CD8-positive, alpha-beta memory T cell (primary cell): ENCODE measurements at regions not wholly inside any gene's neighbourhood (a gene's known extent, or its start where the extent isn't known, plus 50 kb on each side); places are given as distances from the start of the nearest gene placed in this dataset.

Experiments used
- CTCF ChIA-PET: fragments of 350-600 bp; sonication (Branson Sonifier 250); formaldehyde crosslinking; loops from one replicate; lab custom pipeline; 2021; ENCODE audit warnings: antibody characterized with exemption; lab: Charles Lee
- POLR2A ChIA-PET: fragments of 350-600 bp; sonication (Branson Sonifier 250); formaldehyde crosslinking; loops from one replicate; lab custom pipeline; 2021; ENCODE audit warnings: antibody characterized with exemption; lab: Charles Lee
- DNase-seq, 5 donors: peaks; one replicate each; pipeline versions ENCODE4 v3.0.0 to v3.0.0-alpha.2; 2020 to 2022; ENCODE audit warnings: mixed read lengths in 1 of 5
- H3K27ac ChIP-seq: one replicate; pipeline ENCODE4 v1.7.0; 2013; ENCODE audit warnings: low read depth, mild to moderate bottlenecking, low read length, moderate library complexity
- H3K27me3 ChIP-seq: 2 replicates; pipeline ENCODE4 v1.7.0; 2013; ENCODE audit warnings: low read length, mild to moderate bottlenecking; ENCODE audit not compliant: insufficient read depth, poor library complexity, severe bottlenecking
- H3K36me3 ChIP-seq: 2 replicates; pipeline ENCODE4 v1.7.0; 2013; ENCODE audit warnings: mild to moderate bottlenecking, low read length, moderate library complexity; ENCODE audit not compliant: insufficient read depth
- H3K4me1 ChIP-seq: 2 replicates; pipeline ENCODE4 v1.7.0; 2013; ENCODE audit warnings: mild to moderate bottlenecking, low read length, moderate library complexity; ENCODE audit not compliant: insufficient read depth
- H3K4me3 ChIP-seq: 2 replicates; pipeline ENCODE4 v1.7.0; 2013; ENCODE audit warnings: mild to moderate bottlenecking, low read length
- H3K9me3 ChIP-seq: 2 replicates; pipeline ENCODE4 v1.7.0; 2013; ENCODE audit warnings: mild to moderate bottlenecking, low read length
- H3K27ac Mint-ChIP-seq, 8 donors: one replicate each; pipeline ENCODE4 v1.8.0; 2020 to 2021; ENCODE audit warnings: mixed read lengths in 8 of 8, mild to moderate bottlenecking in 6 of 8, inconsistent platforms in 3 of 8, moderate library complexity in 3 of 8
- H3K27me3 Mint-ChIP-seq, 2 donors: one replicate each; pipeline ENCODE4 v1.8.0; 2020 to 2021; ENCODE audit warnings: mixed read lengths in 2 of 2, mild to moderate bottlenecking in 1 of 2, moderate library complexity in 1 of 2
- H3K36me3 Mint-ChIP-seq, 3 donors: one replicate each; pipeline ENCODE4 v1.8.0; 2020 to 2021; ENCODE audit warnings: mixed read lengths in 3 of 3, inconsistent platforms in 1 of 3, mild to moderate bottlenecking in 1 of 3
- H3K4me1 Mint-ChIP-seq, 3 donors: one replicate each; pipeline ENCODE4 v1.8.0; 2020 to 2021; ENCODE audit warnings: mixed read lengths in 3 of 3, inconsistent platforms in 1 of 3, mild to moderate bottlenecking in 1 of 3
- H3K4me3 Mint-ChIP-seq, 7 donors: one replicate each; pipeline ENCODE4 v1.8.0; 2020 to 2021; ENCODE audit warnings: mixed read lengths in 7 of 7, mild to moderate bottlenecking in 6 of 7, moderate library complexity in 4 of 7, inconsistent platforms in 2 of 7
- H3K9me3 Mint-ChIP-seq, 5 donors: one replicate each; pipeline ENCODE4 v1.8.0; 2020 to 2022; ENCODE audit warnings: mixed read lengths in 5 of 5, mild to moderate bottlenecking in 3 of 5, moderate library complexity in 2 of 5, inconsistent platforms in 1 of 5

DNA sequence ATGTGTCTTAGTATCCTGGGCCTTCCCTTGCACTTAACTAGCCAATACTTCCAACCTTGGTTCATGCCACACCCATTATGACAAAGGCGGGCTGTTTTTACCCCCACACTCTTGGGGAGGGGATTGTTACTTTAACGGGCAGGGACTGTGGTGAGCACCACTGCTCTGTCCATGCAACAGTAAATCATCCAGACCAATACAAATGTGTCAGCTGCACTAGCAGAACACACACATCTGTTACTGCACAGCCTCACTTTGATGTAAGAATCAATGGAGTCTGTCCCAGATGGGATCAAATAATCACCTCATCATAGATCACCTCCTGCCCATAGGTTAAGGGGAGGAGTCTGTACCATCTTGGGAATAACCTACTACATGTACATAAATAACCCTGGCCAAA is 58.1 kb downstream of the NPAP1 start:
- Mint-ChIP-seq H3K36me3 (no peaks in the 10 kb centered on the region), H3K9me3 (peaks cover 0 to 9% (median 2%) of the 10 kb centered on the region in 5 donors), H3K4me3 (no peak overlapping the region), H3K27me3 (peaks cover 0 to 5% of the 10 kb centered on the region in 2 donors), H3K27ac (no peak overlapping the region), H3K4me1 (no peaks in the 10 kb centered on the region)
- Histone ChIP-seq H3K4me1 (no peaks in the 10 kb centered on the region), H3K9me3 (no peaks in the 10 kb centered on the region), H3K36me3 (no peaks in the 10 kb centered on the region), H3K27ac (no peak overlapping the region), H3K27me3 (no peaks in the 10 kb centered on the region), H3K4me3 (no peak overlapping the region)
- CTCF ChIA-PET = no interaction called here
- POLR2A ChIA-PET = no interaction called here
- DNase-seq = no peak

DNA sequence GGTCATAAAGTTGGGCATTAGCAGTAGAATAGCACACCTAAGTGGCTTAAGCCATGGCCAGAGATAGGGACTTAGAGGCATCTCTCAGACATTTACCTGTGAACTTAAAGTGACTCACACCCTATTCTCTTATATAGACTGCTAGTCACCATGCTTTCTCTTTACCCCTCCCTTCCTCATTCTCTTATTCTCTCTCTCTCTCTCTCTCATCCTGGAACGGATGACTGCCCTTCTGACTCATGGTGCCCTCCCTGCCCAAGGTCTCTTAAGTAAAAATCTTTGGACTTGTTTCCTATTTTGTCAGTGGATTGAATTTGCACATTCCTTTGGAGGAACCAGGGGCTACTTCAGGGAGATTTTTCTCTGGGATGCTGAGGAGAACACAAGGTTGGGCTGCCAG is 58.8 kb downstream of the NPAP1 start:
- no peaks in the 10 kb centered on the region for H3K36me3 ChIP-seq
- no peak for DNase-seq
- Mint-ChIP-seq H3K27ac (no peak overlapping the region), H3K4me3 (no peak overlapping the region), H3K36me3 (no peaks in the 10 kb centered on the region), H3K9me3 (peaks cover 0 to 9% (median 2%) of the 10 kb centered on the region in 5 donors), H3K27me3 (peaks cover 0 to 4% of the 10 kb centered on the region in 2 donors), H3K4me1 (no peaks in the 10 kb centered on the region)
- no peaks in the 10 kb centered on the region for H3K9me3 ChIP-seq
- H3K27ac ChIP-seq = no peak overlapping the region
- ChIA-PET CTCF (no interaction called here), POLR2A (no interaction called here)
- no peaks in the 10 kb centered on the region for H3K4me1 ChIP-seq
- no peak overlapping the region for H3K4me3 ChIP-seq
- H3K27me3 ChIP-seq = no peaks in the 10 kb centered on the region

DNA sequence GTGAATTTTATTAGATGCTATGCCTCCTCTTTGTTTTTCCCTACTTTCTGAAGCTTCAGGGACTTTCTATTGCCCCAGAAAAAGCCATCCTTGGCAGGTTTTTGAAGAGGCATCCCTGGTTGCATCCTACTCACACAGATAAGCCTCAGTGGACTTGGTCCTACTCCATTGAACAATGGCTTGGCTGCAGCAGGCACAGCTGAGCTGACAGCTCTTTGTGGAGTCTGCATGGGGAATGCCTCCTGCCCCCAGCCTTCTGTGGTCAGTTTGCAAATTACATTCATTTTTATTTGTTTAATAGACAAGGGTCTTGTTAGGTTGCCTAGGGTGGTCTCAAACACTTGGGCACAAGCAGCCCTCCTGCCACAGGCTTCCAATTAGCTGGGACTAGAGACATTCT is 69.7 kb downstream of the NPAP1 start:
- DNase-seq = no peak
- Histone ChIP-seq H3K36me3 (no peaks in the 10 kb centered on the region), H3K27ac (no peak overlapping the region), H3K4me1 (no peaks in the 10 kb centered on the region), H3K9me3 (no peaks in the 10 kb centered on the region), H3K27me3 (no peaks in the 10 kb centered on the region), H3K4me3 (no peak overlapping the region)
- Mint-ChIP-seq H3K36me3 (no peaks in the 10 kb centered on the region), H3K4me1 (no peaks in the 10 kb centered on the region), H3K27me3 (peaks cover 0 to 2% of the 10 kb centered on the region in 2 donors), H3K9me3 (peaks cover 7 to 24% (median 10%) of the 10 kb centered on the region in 5 donors), H3K4me3 (no peak overlapping the region), H3K27ac (no peak overlapping the region)
- ChIA-PET POLR2A (no interaction called here), CTCF (no interaction called here)

DNA sequence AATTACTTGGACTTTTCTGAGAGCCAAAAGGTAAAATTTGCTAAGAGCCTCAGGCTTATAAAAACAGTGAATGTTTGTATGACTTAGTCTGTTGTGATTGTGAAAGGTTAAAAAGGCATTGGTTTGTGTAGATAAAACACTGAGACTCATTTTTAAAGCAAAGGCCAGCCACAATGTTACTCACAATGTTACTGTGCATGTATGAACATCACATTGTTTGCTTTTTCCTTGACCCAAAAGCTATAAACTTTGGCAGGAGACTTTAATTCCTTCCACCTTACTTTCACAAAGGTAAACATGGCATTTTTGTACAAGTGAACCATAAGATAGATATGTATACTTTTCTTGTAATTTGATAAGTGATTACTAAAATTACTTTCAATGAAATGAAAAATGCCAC is 70.5 kb downstream of the NPAP1 start:
- Histone ChIP-seq H3K4me1 (no peaks in the 10 kb centered on the region), H3K36me3 (no peaks in the 10 kb centered on the region), H3K27ac (no peak overlapping the region), H3K9me3 (no peaks in the 10 kb centered on the region), H3K27me3 (no peaks in the 10 kb centered on the region), H3K4me3 (no peak overlapping the region)
- Mint-ChIP-seq H3K36me3 (no peaks in the 10 kb centered on the region), H3K9me3 (peaks cover 8 to 18% (median 10%) of the 10 kb centered on the region in 5 donors), H3K4me3 (no peak overlapping the region), H3K27me3 (peaks cover 0 to 2% of the 10 kb centered on the region in 2 donors), H3K4me1 (no peaks in the 10 kb centered on the region), H3K27ac (no peak overlapping the region)
- DNase-seq = no peak
- POLR2A ChIA-PET = no interaction called here
- CTCF ChIA-PET = no interaction called here

DNA sequence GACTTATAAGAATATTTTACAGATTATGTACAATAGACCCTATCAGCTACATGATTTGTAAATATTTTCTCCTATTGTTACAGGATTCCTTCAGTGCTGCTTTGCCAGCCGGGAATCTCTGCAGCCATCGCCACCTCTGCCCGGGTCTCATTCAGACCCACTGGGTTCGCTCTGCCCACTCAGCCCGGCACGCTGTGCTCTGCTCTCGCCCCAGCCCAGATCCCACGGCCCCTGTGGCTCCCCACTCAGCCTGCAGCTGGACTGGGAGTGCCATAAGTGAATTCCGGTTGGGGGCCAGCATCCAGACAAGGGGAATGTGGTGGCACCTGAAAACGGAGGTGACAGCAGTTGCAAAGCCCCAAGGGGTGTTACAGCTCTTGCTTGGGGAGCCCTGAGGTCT is 71.8 kb downstream of the NPAP1 start:
- ChIA-PET POLR2A (no interaction called here), CTCF (no interaction called here)
- no peak for DNase-seq
- Mint-ChIP-seq H3K9me3 (peaks cover 2 to 14% (median 12%) of the 10 kb centered on the region in 5 donors), H3K4me3 (no peak overlapping the region), H3K4me1 (no peaks in the 10 kb centered on the region), H3K36me3 (no peaks in the 10 kb centered on the region), H3K27ac (no peak overlapping the region), H3K27me3 (no peaks in the 10 kb centered on the region)
- no peaks in the 10 kb centered on the region for H3K27me3 ChIP-seq
- no peak overlapping the region for H3K4me3 ChIP-seq
- H3K9me3 ChIP-seq = no peaks in the 10 kb centered on the region
- H3K27ac ChIP-seq = no peak overlapping the region
- H3K36me3 ChIP-seq = no peaks in the 10 kb centered on the region
- H3K4me1 ChIP-seq = no peaks in the 10 kb centered on the region

DNA sequence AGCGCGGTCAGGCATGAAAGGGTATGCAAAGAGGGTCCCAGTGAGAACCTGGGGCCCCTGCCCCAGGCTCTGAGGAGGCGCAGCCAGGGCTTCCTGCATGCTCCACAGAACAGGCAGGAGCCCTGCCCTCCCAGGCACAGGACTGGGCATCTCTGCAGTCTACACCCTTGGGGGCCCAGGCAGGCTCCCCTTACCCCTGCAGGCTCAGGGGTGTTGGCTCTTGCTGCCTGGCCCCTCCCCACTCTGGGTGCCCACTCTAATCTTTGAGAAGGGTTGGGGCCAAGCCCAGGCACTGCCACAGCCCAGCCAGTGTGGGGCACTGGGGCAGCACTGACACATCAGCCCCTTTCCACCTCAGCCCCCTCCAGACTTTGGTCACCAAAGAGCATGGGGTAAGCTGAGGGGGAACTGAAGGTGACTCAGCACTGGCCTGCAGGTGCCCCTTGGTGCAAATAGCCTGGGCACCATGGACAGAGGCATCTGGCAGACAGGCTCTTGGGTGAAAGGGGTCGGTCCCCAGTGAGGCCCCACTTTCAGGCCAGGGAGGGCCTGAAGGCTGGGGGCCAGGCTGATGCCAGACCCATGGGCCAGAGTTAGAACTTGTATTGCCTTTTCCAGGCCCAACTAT is 73.4 kb downstream of the NPAP1 start:
- Mint-ChIP-seq H3K4me1 (no peaks in the 10 kb centered on the region), H3K4me3 (no peak overlapping the region), H3K36me3 (no peaks in the 10 kb centered on the region), H3K27ac (no peak overlapping the region), H3K27me3 (peaks cover 0 to under 1% of the 10 kb centered on the region in 2 donors), H3K9me3 (peaks cover 4 to 14% (median 11%) of the 10 kb centered on the region in 5 donors)
- no peaks in the 10 kb centered on the region for H3K36me3 ChIP-seq
- CTCF ChIA-PET = no interaction called here
- POLR2A ChIA-PET = no interaction called here
- no peak overlapping the region for H3K4me3 ChIP-seq
- H3K27me3 ChIP-seq = no peaks in the 10 kb centered on the region
- no peak overlapping the region for H3K27ac ChIP-seq
- H3K9me3 ChIP-seq = no peaks in the 10 kb centered on the region
- no peaks in the 10 kb centered on the region for H3K4me1 ChIP-seq
- no peak for DNase-seq

DNA sequence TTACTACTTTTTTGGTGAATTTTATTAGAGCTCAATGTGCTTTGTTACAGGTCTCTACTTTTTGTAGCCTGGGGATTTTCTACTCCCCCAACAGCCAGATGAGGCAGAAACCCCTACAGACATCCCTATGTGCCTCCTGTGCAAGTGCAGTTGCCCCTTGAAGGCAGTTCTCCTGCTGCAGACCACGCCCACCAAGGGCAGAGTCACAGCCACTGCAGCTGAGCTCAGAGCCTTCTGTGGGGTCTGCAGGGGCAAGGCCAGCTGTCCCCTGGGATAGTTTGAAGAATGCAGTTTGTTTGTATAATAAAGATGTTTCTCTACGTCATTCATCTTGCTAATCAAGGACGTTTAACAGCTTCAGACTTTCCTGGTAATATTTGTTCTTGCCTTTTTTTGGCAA is 76.8 kb downstream of the NPAP1 start:
- H3K4me3 ChIP-seq = no peak overlapping the region
- Mint-ChIP-seq H3K4me3 (no peak overlapping the region), H3K4me1 (no peaks in the 10 kb centered on the region), H3K36me3 (no peaks in the 10 kb centered on the region), H3K27me3 (peaks cover 0 to 1% of the 10 kb centered on the region in 2 donors), H3K27ac (no peak overlapping the region), H3K9me3 (peaks cover 9 to 17% (median 11%) of the 10 kb centered on the region in 5 donors)
- ChIA-PET CTCF (no interaction called here), POLR2A (no interaction called here)
- H3K9me3 ChIP-seq = no peaks in the 10 kb centered on the region
- H3K27ac ChIP-seq = no peak overlapping the region
- no peaks in the 10 kb centered on the region for H3K4me1 ChIP-seq
- H3K36me3 ChIP-seq = no peaks in the 10 kb centered on the region
- no peaks in the 10 kb centered on the region for H3K27me3 ChIP-seq
- DNase-seq = no peak

DNA sequence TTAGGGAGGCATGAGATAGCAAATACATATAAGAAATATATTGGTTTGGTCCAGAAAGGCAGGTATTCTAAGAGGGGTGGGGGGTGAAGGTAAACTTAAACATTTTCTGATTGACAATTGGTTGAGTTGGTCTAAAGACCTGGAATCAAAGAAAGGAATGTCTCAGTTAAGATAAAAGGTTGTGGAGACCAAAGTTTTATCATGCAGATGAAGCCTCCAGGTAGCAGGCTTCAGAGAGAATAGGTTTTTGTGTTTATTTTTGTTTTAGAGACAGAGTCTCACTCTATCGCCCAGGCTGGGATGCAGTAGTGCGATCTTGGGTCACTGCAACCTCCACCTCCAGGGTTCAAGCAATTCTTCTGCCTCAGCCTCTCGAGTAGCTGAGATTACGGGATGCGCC is 80.5 kb downstream of the NPAP1 start:
- no peaks in the 10 kb centered on the region for H3K36me3 Mint-ChIP-seq
- no peak overlapping the region for H3K4me3 Mint-ChIP-seq
- H3K9me3 ChIP-seq = no peaks in the 10 kb centered on the region
- ChIA-PET CTCF (no interaction called here), POLR2A (no interaction called here)
- DNase-seq = no peak
- H3K27me3 Mint-ChIP-seq = peaks cover 0 to 1% of the 10 kb centered on the region in 2 donors
- peaks cover 8 to 20% (median 12%) of the 10 kb centered on the region in 5 donors for H3K9me3 Mint-ChIP-seq
- no peaks in the 10 kb centered on the region for H3K36me3 ChIP-seq
- H3K27ac ChIP-seq = no peak overlapping the region
- no peaks in the 10 kb centered on the region for H3K27me3 ChIP-seq
- no peak overlapping the region for H3K4me3 ChIP-seq
- no peak overlapping the region for H3K27ac Mint-ChIP-seq
- H3K4me1 Mint-ChIP-seq = no peaks in the 10 kb centered on the region
- no peaks in the 10 kb centered on the region for H3K4me1 ChIP-seq
